EL (cell line): ENCODE measurements at regions not wholly inside any gene's neighbourhood (a gene's known extent, or its start where the extent isn't known, plus 50 kb on each side); places are given as distances from the start of the nearest gene placed in this dataset.

Experiments
- DNase-seq: peaks from one replicate; pipeline ENCODE4 v3.0.0-alpha.2; 2016

GRCh38 chr9:90368928-90369327, 273.7 kb downstream of the DIRAS2 start:
- DNase-seq, result no peak

GRCh38 chr9:90379771-90380170, 262.9 kb downstream of the DIRAS2 start:
- no peak for DNase-seq

GRCh38 chr9:90385146-90385545, 257.5 kb downstream of the DIRAS2 start:
- DNase-seq, result no peak

- no peak for DNase-seq
Measured at GRCh38 chr9:90393365-90394152, 249.1 kb downstream of the DIRAS2 start.

- no peak for DNase-seq
Measured at GRCh38 chr9:90394871-90395270, 247.8 kb downstream of the DIRAS2 start.

GRCh38 chr9:90400091-90400490, 242.5 kb downstream of the DIRAS2 start:
- DNase-seq, result no peak

GRCh38 chr9:90408659-90409058, 234.0 kb downstream of the DIRAS2 start:
- DNase-seq, result no peak

- no peak for DNase-seq
Measured at GRCh38 chr9:90419221-90419851, 223.3 kb downstream of the DIRAS2 start.

GRCh38 chr9:90420211-90420610, 222.4 kb downstream of the DIRAS2 start:
- no peak for DNase-seq

GRCh38 chr9:90420768-90421513, 221.7 kb downstream of the DIRAS2 start:
- DNase-seq, result no peak

- no peak for DNase-seq
Measured at GRCh38 chr9:90421786-90422185, 220.8 kb downstream of the DIRAS2 start.

GRCh38 chr9:90423661-90424193, 218.9 kb downstream of the DIRAS2 start:
- DNase-seq, result no peak

- no peak for DNase-seq
Measured at GRCh38 chr9:90428517-90428916, 214.1 kb downstream of the DIRAS2 start.

- DNase-seq, result no peak
Measured at GRCh38 chr9:90432951-90433350, 209.7 kb downstream of the DIRAS2 start.

GRCh38 chr9:90433398-90433941, 209.2 kb downstream of the DIRAS2 start:
- DNase-seq, result no peak

- DNase-seq, result no peak
Measured at GRCh38 chr9:90441814-90442213, 200.8 kb downstream of the DIRAS2 start.

GRCh38 chr9:90442723-90443122, 199.9 kb downstream of the DIRAS2 start:
- DNase-seq, result no peak

- DNase-seq, result no peak
Measured at GRCh38 chr9:90444609-90445204, 197.9 kb downstream of the DIRAS2 start.

- DNase-seq, result no peak
Measured at GRCh38 chr9:90445391-90445790, 197.2 kb downstream of the DIRAS2 start.

- no peak for DNase-seq
Measured at GRCh38 chr9:90446200-90446948, 196.2 kb downstream of the DIRAS2 start.

- no peak for DNase-seq
Measured at GRCh38 chr9:90447773-90448172, 194.9 kb downstream of the DIRAS2 start.
